HG02885 (cell line): ENCODE measurements at regions not wholly inside any gene's neighbourhood (a gene's known extent, or its start where the extent isn't known, plus 50 kb on each side); places are given as distances from the start of the nearest gene placed in this dataset.
"Not testable (repeated sequence)": the region's sequence is repeated elsewhere in the genome, so short reads cannot be mapped to it uniquely, and the experiment has no call there.

Experiments
- ATAC-seq: cut with Tn5 transposase; IDR thresholded peaks from one replicate; pipeline ENCODE4 v1.9.1; 2021; ENCODE audit warnings: mild to moderate bottlenecking; ENCODE audit not compliant: unreplicated experiment, poor library complexity

DNA sequence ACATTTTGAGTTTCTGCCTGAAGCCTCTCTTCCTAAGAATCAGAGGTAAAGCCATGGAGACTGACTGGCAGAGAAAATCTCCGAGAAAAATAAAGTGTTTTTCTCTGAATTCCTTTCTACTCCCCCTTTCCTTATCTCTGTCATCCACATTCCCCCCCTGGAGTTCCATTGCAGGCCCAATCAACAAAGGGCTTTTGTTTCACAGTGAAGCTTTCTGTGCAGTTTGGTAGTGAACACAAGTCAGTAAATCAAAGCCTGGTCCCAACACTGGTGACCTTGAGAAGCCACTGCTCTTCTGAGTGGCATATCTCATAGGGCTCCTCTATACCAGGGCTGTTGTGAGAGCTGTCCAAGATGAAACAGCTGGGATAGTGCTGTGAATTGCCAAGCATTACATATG lies 228.4 kb downstream of the SEC16B start:
- no peak for ATAC-seq

DNA sequence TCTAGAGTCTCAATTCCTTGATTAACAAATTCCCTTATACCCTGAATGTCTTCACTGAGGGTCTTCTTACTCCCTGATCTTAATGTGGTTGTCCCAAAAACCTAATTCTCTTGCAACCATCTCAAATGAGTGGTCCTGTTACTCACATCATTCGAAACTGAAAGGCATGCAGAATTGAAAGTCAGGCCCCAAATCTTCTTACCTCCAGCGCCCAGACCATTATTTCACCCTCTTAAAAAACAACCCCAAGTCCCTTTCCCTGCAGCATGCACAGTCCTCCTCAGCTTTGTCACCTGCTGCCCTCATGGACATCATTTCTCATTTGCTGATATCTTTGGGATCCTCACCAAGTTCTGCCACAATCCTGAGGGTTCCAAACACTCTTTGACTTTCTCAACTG lies 230.1 kb downstream of the SEC16B start:
- ATAC-seq: no peak

DNA sequence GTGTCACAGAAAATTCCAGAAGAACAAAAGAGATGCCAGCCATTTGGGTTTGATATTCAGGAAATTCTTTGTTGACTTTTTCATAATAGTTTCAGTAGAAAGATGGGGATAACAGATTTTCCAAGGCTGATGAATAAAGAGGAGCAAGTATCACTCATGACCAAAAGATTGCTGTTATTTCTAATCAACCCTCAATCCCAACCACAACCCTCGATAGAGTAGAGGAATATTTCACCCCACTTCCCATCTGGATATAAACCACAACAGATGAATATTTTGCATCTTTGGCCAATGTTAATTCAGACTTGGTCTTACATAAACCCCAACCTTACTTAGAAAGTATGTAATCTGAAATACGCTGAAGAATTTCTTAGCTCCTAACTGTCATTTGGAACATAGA lies 232.4 kb downstream of the SEC16B start:
- no peak for ATAC-seq

DNA sequence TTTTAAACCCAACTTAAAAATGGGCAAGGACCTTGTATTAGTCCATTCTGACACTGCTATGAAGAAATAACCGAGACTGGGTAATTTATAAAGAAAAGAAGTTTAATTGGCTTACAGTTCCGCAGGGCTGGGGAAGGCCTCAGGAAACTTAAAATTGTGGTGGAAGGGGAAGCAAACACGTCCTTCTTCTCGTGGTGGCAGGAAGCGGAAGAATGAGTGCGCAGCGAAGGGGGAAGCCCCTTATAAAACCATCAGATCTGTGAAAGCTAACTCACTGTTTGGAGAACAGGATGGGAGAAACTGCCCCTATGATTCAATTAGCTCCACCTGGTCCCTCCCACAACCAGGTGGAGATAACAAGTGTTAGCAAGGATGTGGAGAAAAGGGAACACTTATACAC lies 237.7 kb downstream of the SEC16B start:
- no peak for ATAC-seq

DNA sequence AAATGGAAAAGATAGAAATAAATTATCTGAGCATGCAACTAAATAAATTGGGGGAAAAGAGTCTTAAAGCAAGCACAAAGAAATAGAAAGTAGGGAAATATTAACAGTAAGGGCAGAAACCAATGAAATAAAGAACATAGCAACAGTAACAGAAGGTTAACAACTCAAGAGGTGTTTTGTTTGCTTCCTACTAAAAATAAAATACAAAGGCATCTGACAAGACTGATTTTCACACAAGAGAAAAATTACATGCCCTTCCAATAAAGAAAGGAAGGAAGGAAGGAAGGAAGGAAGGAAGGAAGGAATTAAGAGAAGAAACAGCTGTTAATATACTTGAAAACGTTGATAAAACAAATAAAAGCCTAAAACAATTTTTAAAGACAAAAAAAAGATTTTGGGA lies 240.2 kb downstream of the SEC16B start:
- ATAC-seq: no peak

DNA sequence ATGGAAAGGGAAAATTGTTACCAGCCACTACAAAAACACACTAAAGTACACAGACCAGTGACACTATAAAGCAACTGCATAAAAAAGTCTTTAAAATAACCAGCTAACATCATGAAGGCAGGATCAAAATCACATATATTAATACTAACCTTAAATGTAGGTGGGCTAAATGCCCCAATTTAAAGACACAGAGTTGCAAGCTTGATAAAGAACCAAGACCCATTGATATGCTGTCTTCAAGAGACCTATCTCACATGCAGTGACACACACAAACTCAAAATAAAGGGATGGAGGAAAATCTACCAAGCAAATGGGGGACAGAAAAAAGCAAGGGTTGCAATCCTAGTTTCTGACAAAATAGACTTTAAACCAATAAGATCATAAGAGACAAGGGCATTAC lies 246.3 kb downstream of the SEC16B start:
- no peak for ATAC-seq

DNA sequence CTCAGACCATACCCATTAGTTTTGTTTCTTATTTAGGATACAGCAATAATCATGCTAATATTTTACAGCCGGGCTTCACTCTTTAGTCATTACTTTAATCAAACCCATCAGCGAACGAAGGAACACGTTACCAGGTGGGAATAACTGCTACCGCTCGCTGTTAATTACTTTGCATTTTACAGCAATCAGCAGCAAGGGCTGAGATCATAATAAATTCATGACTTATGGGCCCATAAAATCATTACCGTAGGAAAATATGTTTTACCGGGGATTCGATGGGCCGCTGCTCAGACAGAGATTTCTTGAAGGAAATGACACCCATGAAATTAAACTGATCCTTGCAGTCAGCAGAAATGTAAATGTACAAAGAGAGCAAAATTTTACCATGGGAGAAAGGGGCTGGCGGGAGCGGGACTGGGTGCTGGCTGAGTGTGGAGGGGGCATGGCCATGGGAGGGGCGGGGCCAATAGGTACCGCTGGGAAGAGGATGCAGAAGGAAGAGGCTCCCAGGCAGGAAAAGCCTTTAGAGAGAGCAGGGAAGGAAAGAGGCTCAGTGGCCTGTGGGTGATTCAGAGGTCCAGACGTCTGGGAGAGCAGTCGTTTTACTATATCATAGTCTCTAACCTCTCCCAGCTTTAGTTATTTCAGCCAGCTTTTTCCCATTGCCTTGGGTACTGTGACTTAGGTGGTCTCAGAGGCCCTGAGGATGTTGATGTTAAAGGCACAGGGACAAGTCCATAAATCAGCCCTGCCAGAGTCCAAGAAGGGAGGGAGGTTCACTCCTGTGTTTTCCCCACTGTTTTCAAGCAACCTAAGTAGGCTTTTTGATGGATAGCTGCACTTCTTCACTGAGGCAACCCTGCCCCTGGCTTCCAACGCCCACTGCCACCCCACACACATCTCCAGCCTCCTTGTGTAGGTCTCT lies 258.9 kb downstream of the SEC16B start:
- no peak for ATAC-seq

DNA sequence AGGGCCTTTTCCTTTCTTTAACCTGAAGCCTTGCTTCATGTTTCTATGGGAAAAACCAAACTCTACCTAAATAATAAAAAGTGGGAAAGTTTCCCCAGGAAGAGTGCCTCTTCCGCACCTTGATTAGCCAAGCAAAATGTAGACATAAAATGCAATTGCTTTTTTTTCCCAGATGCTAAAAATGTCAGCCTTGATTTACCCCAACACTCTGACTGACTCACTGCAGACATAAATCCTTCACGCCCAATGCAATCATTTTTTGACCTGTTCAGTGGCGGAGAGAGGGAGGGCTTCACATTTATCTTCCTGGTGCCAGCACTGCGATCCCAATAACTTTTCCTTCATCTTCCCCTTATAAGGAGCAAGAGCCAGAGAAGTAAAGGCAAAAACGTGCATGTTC lies 261.5 kb downstream of the SEC16B start:
- ATAC-seq: no peak

DNA sequence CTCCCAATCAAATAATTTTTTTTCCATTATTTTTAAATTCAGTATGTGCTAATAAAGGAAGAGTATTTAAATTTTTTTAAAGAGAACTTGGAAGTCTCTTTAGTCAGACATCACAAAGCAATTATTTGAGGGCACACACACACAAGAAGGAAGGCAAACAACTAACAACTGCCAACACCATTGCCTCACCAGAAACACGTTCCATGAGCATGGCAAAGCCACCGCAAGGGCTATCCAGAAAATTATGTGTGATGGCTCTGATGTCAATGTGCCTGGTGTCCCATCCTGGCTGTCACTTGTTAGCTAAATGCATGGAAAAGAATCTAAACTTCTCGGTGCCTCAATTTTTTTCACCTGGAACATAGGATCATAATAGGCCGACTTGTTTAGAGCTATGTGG lies 262.9 kb downstream of the SEC16B start:
- no peak for ATAC-seq

DNA sequence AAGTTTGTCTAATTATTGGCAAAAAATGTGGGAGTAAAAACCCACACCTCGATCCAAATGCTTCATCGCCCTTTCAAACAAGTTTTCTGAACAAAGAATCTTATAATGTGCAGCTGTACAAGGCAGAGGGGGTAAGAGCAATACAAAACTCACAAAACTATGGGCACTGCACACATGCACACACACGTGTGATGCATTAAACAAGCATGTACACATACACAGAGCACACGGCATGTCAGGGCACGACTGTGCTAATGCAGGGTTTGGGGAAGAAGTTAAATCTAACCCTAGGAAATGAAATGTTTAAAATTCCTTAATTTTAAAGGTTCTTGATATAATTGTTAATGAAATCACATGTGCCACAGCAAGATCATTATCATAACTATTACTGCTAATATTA lies 264.0 kb downstream of the SEC16B start:
- ATAC-seq: no peak

DNA sequence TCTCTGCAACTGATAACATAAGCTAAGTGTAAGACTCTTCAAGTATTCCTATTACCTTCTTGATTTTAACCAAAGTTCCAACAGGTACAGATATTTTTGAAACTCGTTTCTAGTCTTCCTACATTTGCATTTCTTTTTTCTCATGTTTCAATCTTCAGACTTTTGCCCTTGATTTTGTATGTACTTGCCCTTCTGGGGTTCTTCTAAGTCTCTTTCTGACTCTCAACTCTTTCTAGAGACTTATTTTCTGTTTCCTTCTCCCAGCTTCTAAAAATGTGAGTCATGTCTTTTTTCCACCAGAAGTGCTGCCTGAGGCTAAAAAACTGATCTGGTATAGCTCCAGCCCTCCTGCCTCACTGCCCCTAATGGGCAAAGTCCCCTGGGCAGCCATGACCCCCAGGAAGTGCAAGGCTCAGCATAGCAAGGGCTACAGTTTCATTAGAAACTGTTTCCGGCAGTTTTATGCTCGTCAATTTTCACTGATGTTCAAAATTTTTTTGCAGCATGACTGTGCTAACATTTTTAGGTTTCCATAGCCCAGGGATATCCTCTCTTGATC lies 265.9 kb downstream of the SEC16B start:
- ATAC-seq: no peak

DNA sequence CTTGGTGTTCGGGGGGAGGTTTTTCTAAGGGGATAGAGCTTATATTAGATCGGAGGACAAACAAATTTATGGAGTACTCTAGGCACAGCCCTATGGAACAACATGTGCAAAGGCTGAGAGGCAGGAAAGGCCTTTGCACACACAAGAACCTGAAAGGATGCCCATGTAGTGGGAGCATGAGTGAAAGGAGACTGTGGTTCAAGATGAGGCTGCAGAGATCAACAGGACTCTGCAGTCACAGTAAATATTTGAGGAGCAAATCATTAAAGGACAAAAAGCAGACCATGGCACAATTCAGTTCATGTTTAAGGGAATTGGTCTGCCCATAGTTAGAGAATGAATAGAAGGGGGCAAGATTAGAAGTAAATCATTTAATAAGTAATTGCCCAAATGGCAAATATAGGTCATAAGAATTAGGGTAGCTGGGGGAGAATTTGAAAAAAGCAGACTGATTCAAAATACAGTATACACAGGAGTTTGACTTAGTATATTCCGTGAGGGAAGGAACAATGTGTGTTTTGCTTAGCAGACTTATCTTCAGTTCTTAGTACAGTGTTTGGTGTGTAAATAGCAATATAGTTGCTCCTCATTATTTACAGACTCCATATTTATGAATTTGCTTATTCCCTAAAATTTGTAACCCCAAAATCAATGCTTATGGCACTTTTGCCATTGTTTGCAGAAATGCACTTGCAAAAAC lies 268.1 kb downstream of the SEC16B start:
- ATAC-seq: no peak

DNA sequence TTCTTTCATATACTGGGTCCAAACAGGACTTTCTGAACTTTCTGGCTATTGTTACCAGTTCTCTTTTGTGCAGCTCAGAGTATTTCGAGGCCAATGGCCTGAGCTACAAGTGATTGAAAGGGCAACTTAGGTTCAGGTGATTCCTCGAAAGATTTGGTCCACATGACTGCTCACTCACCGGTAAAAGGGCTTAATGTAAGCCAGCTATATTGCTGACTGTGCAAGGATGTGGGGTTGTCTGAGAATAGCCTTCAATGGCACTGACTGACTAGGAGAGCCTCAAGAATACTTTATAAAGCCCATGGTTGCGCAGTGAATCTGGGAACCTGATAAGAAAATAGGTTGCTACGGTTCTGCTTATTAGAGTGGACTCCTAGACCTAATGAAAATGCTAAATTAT lies 269.0 kb downstream of the SEC16B start:
- ATAC-seq: no peak

DNA sequence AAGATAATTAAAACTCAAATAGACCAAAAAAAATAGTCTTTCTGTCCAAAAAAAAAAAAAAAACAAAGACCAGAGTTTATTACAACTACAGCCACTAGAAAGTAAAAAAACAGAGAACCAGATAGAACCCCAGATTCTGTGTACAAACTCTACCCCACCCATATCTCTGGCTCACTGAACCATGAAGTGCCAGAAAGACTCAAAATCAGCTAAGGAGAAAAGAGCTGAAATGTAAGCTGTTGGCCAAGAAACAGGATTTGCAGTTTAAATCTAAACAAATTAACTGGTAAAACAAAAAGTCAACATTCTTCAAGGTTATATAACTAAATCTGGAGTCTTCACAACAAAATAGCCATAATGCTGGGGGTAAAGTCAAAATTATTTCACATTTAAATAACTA lies 278.9 kb downstream of the SEC16B start:
- no peak for ATAC-seq

DNA sequence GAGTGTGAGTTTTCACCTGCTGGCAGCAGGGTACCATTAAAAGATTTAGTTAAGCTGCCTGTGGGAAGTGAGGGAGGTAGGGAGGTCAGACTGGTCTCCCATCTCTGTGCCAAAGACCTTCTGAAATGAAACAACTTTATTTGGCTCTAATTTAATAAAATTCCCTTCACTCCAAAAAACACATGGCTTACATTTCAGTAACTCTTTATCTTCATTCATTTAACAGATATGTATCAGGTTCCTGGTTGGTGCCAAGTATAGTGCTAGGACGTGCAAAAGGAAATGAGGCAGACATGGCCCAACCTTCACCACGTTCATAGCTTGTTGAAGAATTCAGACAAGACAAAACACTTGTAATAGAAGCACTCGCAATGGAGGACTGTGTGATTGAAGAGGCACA lies 282.3 kb downstream of the SEC16B start:
- no peak for ATAC-seq

DNA sequence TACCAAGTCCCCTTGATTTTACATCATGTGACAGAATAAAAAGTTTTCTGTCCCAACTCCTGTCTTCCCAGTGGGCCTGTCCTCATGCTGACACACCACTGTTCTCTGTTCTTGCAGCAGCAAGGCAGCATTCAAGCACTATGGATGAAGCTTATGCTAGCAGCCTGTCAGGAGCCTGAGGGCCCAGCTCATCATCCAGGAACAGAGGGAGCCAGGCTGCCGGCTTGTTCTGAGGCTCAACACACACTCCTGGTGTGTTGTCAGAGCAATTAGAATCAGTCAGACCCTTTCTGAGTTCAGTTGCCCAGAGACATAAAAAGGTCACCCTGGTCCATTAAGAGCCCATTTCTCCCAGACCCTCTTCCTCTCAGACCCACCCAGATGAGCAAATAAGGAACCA lies 282.9 kb downstream of the SEC16B start:
- ATAC-seq: no peak

DNA sequence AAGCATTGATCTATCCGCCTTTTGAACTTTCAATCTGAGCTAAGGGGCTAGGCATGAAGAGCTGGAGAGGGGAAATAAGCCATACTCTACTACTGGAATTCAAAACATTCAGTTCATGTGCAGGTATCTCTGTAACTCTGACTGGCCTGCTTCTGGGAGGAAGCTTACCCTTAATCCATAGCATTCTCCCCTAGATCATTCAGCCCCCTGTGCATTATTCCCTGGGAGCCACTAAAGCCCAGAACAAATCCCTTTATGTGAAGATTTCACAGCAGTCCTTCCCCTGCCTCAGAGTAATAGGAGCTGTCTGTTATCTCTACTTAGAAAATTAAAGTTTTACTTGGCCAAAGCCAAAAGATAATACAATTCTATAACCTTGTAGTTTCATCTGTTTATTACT lies 300.7 kb downstream of the SEC16B start:
- ATAC-seq: no peak

DNA sequence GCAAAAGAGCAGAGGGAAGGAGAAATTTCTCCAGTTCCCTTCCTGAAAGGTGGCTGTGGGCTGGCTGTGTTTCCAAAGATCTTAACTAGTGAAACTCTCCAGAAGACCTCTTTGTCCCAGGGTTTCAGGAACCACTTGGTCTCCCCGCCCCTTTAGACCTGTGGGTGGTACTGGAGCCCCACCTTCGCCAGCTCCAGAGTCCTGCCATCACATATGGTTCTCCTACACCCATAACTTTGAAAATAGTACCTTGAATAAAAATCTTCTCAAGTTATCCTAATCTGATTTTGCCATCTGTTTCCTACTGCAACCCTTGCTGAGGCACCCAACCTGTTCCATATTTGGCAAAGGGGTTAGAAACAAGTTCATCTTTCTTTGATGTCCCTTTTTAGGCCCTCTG lies 303.9 kb downstream of the SEC16B start:
- ATAC-seq: no peak

DNA sequence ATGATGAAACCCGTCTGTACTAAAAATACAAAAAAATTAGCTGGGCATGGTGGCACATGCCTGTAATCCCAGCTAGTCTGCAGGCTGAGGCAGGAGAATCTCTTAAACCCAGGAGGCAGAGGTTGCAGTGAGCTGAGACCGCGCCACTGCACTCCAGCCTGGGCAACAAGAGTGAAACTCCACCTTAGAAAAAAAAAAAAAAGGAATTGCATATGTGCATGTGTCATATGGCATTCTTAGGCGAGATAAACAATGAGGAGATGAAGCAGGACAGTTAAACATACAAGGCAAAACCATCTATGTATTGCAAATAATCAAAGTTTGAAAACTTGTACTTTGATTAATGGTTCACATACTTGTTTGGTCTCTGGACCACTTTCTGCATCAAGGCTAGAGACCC lies 305.1 kb downstream of the SEC16B start:
- not testable (repeated sequence) for ATAC-seq

DNA sequence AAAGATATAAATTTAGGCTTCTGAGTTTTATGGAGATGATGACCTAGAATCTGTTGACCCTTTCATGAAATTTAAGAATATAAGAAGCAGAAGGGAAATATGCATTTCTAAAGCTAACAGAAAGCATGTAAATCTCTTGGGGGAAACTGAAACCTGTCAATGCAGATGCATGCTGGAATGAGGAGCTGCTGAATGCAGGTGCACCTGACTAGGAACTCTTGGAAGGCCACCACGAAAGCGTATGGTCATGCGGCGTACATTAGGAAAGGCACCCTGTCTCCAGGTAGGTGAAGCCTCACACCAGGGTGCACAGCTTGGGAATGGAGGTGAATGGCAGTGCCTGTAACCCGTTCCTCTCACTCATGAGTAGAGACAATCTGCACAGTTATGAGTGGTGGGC lies 309.7 kb downstream of the SEC16B start:
- no peak for ATAC-seq

DNA sequence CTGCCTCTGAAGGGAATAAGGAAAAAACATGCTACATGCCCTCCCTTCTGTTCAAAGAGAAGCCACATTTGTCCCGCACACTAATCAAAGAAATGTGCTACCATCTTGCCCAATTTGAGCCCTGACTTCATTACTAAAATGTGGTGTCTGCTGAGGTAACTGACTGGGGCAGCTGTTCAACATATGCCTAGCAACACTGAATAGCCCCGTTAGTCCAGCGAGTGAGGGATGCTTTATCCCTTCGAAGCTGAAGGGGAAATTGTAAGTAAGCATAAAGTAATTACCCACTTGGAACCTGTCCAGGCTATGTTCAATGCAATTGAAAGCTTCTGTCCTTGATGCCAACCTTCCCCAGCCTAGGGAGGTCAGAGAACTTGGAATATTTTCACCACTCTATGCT lies 310.6 kb downstream of the SEC16B start:
- no peak for ATAC-seq

DNA sequence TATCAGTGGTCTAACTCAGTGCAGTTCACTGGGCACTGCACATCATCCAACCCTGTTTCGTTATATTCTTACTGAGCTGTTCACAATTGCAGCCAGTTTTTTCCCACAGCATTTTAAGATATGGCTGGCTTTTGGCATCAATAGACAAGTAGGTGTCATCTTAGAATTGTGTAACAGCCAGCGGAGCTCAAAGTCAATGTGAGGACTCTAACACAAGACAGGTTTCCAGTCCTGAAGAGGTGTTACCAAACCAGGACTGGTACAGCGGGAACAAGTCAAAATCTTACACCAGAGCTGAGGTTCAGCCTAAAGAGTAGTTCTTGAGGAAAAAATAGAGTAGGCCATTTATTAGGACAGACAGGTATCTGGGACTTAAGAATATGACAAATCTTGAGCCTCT lies 313.3 kb downstream of the SEC16B start:
- ATAC-seq: no peak
